ENCODE measurements at regions not wholly inside any gene's neighbourhood (a gene's known extent, or its start where the extent isn't known, plus 50 kb on each side); places are given as distances from the start of the nearest gene placed in this dataset.

GRCh38 chr9:8085986-8086385, 286.4 kb upstream of the DMAC1 start:
- Histone ChIP-seq H3K36me3 (no peaks in the 10 kb centered on the region), H3K4me3 (no peak overlapping the region), H3K27me3 (no peaks in the 10 kb centered on the region), H3K9me3 (peaks cover 0 to 4% (median 0%) of the 10 kb centered on the region in 4 donors), H3K27ac (no peak overlapping the region), H3K4me1 (no peaks in the 10 kb centered on the region)
- ATAC-seq (ENCODE audit: low FRiP score in 2 of 2) (no peak), DNase-seq (no peak)
- no peak for TF ChIP-seq POLR2A (IDR thresholded peaks at IDR 0.05)
- TF ChIP-seq, protein P1, sequence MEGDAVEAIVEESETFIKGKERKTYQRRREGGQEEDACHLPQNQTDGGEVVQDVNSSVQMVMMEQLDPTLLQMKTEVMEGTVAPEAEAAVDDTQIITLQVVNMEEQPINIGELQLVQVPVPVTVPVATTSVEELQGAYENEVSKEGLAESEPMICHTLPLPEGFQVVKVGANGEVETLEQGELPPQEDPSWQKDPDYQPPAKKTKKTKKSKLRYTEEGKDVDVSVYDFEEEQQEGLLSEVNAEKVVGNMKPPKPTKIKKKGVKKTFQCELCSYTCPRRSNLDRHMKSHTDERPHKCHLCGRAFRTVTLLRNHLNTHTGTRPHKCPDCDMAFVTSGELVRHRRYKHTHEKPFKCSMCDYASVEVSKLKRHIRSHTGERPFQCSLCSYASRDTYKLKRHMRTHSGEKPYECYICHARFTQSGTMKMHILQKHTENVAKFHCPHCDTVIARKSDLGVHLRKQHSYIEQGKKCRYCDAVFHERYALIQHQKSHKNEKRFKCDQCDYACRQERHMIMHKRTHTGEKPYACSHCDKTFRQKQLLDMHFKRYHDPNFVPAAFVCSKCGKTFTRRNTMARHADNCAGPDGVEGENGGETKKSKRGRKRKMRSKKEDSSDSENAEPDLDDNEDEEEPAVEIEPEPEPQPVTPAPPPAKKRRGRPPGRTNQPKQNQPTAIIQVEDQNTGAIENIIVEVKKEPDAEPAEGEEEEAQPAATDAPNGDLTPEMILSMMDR (IDR thresholded peaks at IDR 0.05) = no peak
- no peak for TF ChIP-seq EP300 (IDR thresholded peaks at IDR 0.05)
- TF ChIP-seq POLR2AphosphoS5 (IDR thresholded peaks at IDR 0.05) = no peak
- WGBS, 2 donors = 67 to 86% methylated on average over 1 of the region's 1 CpG

- H3K9me3 ChIP-seq = no peaks in the 10 kb centered on the region
- H3K27ac ChIP-seq = no peak overlapping the region
- no peaks in the 10 kb centered on the region for H3K36me3 ChIP-seq
- no peak overlapping the region for H3K4me3 ChIP-seq
- no peak for DNase-seq
- ATAC-seq (ENCODE audit: low FRiP score in 2 of 2) = no peak
- H3K4me1 ChIP-seq = no peaks in the 10 kb centered on the region
- H3K27me3 ChIP-seq = no peaks in the 10 kb centered on the region
- TF ChIP-seq POLR2AphosphoS5 (IDR thresholded peaks at IDR 0.05) (no peak), EP300 (IDR thresholded peaks at IDR 0.05) (no peak), POLR2A (IDR thresholded peaks at IDR 0.05) (no peak)
- TF ChIP-seq, protein P1 (IDR thresholded peaks at IDR 0.05) = no peak
- 65 to 81% methylated on average over 7 of the region's 7 CpGs for WGBS, 2 donors
These were observed 279.1 kb upstream of the DMAC1 start for GRCh38 chr9:8078641-8079140.

DNA sequence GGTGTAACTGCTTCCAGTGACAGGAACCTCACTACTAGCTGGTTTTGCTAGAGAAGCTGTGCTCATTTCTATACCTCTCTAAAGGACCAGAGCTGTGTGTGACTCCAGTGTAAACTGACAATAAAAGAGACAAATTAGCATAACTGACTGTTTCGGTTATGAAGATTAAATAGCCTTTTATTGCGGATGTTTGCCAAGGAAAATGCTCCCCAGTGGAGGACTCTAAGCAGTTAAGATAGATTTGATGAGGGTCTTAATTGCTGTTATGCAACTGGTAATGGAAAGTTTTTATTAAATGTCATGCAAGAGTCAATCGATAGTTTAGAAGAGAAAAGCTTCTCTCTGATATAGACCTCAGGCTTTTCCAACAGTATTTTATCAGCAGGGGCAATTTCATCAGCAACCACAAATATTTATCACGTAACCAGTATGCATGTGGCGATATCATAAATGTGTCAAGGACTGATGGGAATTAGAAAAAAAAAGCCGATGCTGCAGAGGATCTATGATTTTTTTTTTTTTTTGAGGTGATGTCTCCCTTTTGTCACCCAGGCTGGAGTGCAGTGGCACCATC, 275.2 kb upstream of the DMAC1 start:
- WGBS, 2 donors = 80 to 86% methylated on average over 6 of the region's 6 CpGs
- Histone ChIP-seq H3K27me3 (no peaks in the 10 kb centered on the region), H3K9me3 (no peaks in the 10 kb centered on the region), H3K36me3 (no peaks in the 10 kb centered on the region), H3K27ac (no peak overlapping the region), H3K4me1 (no peaks in the 10 kb centered on the region), H3K4me3 (no peak overlapping the region)
- TF ChIP-seq POLR2A (IDR thresholded peaks at IDR 0.05) = no peak
- TF ChIP-seq, protein P1 (IDR thresholded peaks at IDR 0.05) = no peak
- no peak for TF ChIP-seq POLR2AphosphoS5 (IDR thresholded peaks at IDR 0.05)
- TF ChIP-seq EP300 (IDR thresholded peaks at IDR 0.05) = no peak
- ATAC-seq (ENCODE audit: low FRiP score in 2 of 2) (no peak), DNase-seq (no peak)

GRCh38 chr9:8071445-8071798, 271.8 kb upstream of the DMAC1 start:
- no peak for DNase-seq
- Histone ChIP-seq H3K9me3 (no peaks in the 10 kb centered on the region), H3K27me3 (no peaks in the 10 kb centered on the region), H3K36me3 (no peaks in the 10 kb centered on the region), H3K4me3 (no peak overlapping the region), H3K4me1 (no peaks in the 10 kb centered on the region), H3K27ac (no peak overlapping the region)
- 62 to 69% methylated on average over 2 to 4 of the region's 4 CpGs for WGBS, 2 donors
- TF ChIP-seq, protein P1 (IDR thresholded peaks at IDR 0.05) = no peak
- TF ChIP-seq POLR2AphosphoS5 (IDR thresholded peaks at IDR 0.05) (no peak), POLR2A (IDR thresholded peaks at IDR 0.05) (no peak), EP300 (IDR thresholded peaks at IDR 0.05) (no peak)
- peak in 1 of 2 donors; percentile 10 for ATAC-seq (ENCODE audit: low FRiP score in 2 of 2)
